ENCODE measurements at regions not wholly inside any gene's neighbourhood (a gene's known extent, or its start where the extent isn't known, plus 50 kb on each side); places are given as distances from the start of the nearest gene placed in this dataset.
"Not testable (repeated sequence)": the region's sequence is repeated elsewhere in the genome, so short reads cannot be mapped to it uniquely, and the experiment has no call there.

- Mint-ChIP-seq H3K36me3 (ENCODE audit: low read depth) (no peaks in the 10 kb centered on the region), H3K4me3 (no peak overlapping the region), H3K9me3 (ENCODE audit: low read depth) (no peaks in the 10 kb centered on the region), H3K27ac (no peak overlapping the region), H3K4me1 (no peaks in the 10 kb centered on the region), H3K27me3 (peaks cover 2% of the 10 kb centered on the region)
- intact Hi-C loops (cut with DNase I, micrococcal nuclease): no loop called here
- ChIA-PET CTCF (no interaction called here), POLR2A (no interaction called here)
- no peak for ATAC-seq
- no peak for DNase-seq
Measured at GRCh38 chr5:127133071-127133470, 59.8 kb upstream of the C5orf63 start.

- Mint-ChIP-seq H3K4me1 (no peaks in the 10 kb centered on the region), H3K27me3 (peaks cover 14% of the 10 kb centered on the region), H3K27ac (no peak overlapping the region), H3K36me3 (ENCODE audit: low read depth) (no peaks in the 10 kb centered on the region), H3K9me3 (ENCODE audit: low read depth) (no peaks in the 10 kb centered on the region), H3K4me3 (no peak overlapping the region)
- intact Hi-C loops (cut with DNase I, micrococcal nuclease): no loop called here
- ChIA-PET POLR2A (no interaction called here), CTCF (no interaction called here)
- ATAC-seq (no peak), DNase-seq (no peak)
Measured at GRCh38 chr5:127136908-127137307, 63.6 kb upstream of the C5orf63 start.

GRCh38 chr5:127143722-127144121 lies 70.4 kb upstream of the C5orf63 start:
- no peaks in the 10 kb centered on the region for H3K36me3 Mint-ChIP-seq (ENCODE audit: low read depth)
- H3K27me3 Mint-ChIP-seq: peaks cover 10% of the 10 kb centered on the region
- ATAC-seq (no peak), DNase-seq (no peak)
- intact Hi-C loops (cut with DNase I, micrococcal nuclease): no loop called here
- H3K4me3 Mint-ChIP-seq: no peak overlapping the region
- H3K27ac Mint-ChIP-seq: no peak overlapping the region
- ChIA-PET CTCF (no interaction called here), POLR2A (no interaction called here)
- H3K9me3 Mint-ChIP-seq (ENCODE audit: low read depth): no peaks in the 10 kb centered on the region
- no peaks in the 10 kb centered on the region for H3K4me1 Mint-ChIP-seq

- no peak for DNase-seq
- Mint-ChIP-seq H3K4me3 (no peak overlapping the region), H3K36me3 (ENCODE audit: low read depth) (no peaks in the 10 kb centered on the region), H3K9me3 (ENCODE audit: low read depth) (peaks cover 12% of the 10 kb centered on the region), H3K27ac (no peak overlapping the region), H3K4me1 (no peaks in the 10 kb centered on the region), H3K27me3 (peaks cover 5% of the 10 kb centered on the region)
- ATAC-seq: no peak
- CTCF ChIA-PET: no interaction called here
- intact Hi-C loops (cut with DNase I, micrococcal nuclease): no loop called here
- POLR2A ChIA-PET: no interaction called here
Measured at GRCh38 chr5:127153031-127153430, 79.7 kb upstream of the C5orf63 start.

- no peaks in the 10 kb centered on the region for H3K4me1 Mint-ChIP-seq
- CTCF ChIA-PET: no interaction called here
- H3K9me3 Mint-ChIP-seq (ENCODE audit: low read depth): peaks cover 12% of the 10 kb centered on the region
- no peak overlapping the region for H3K27ac Mint-ChIP-seq
- ATAC-seq (no peak), DNase-seq (no peak)
- H3K36me3 Mint-ChIP-seq (ENCODE audit: low read depth): no peaks in the 10 kb centered on the region
- POLR2A ChIA-PET: no interaction called here
- no peak overlapping the region for H3K4me3 Mint-ChIP-seq
- intact Hi-C loops (cut with DNase I, micrococcal nuclease): no loop called here
- peaks cover 6% of the 10 kb centered on the region for H3K27me3 Mint-ChIP-seq
Measured at GRCh38 chr5:127153521-127153920, 80.2 kb upstream of the C5orf63 start.

GRCh38 chr5:127163750-127164149 lies 90.4 kb upstream of the C5orf63 start:
- Mint-ChIP-seq H3K27ac (no peak overlapping the region), H3K27me3 (peaks cover 8% of the 10 kb centered on the region), H3K4me1 (no peaks in the 10 kb centered on the region), H3K4me3 (no peak overlapping the region), H3K9me3 (ENCODE audit: low read depth) (no peaks in the 10 kb centered on the region), H3K36me3 (ENCODE audit: low read depth) (no peaks in the 10 kb centered on the region)
- ATAC-seq (no peak), DNase-seq (no peak)
- intact Hi-C loops (cut with DNase I, micrococcal nuclease): no loop called here
- ChIA-PET POLR2A (no interaction called here), CTCF (no interaction called here)

GRCh38 chr5:127170918-127171600 lies 97.8 kb upstream of the C5orf63 start:
- Mint-ChIP-seq H3K9me3 (ENCODE audit: low read depth) (peaks cover 2% of the 10 kb centered on the region), H3K27ac (no peak overlapping the region), H3K4me3 (no peak overlapping the region), H3K4me1 (no peaks in the 10 kb centered on the region), H3K36me3 (ENCODE audit: low read depth) (no peaks in the 10 kb centered on the region), H3K27me3 (peaks cover 3% of the 10 kb centered on the region)
- DNase-seq (no peak), ATAC-seq (no peak)
- ChIA-PET POLR2A (no interaction called here), CTCF (no interaction called here)
- intact Hi-C loops (cut with DNase I, micrococcal nuclease): no loop called here

GRCh38 chr5:127176769-127177168 lies 103.5 kb upstream of the C5orf63 start:
- DNase-seq (no peak), ATAC-seq (no peak)
- ChIA-PET POLR2A (no interaction called here), CTCF (no interaction called here)
- Mint-ChIP-seq H3K27me3 (peaks cover 7% of the 10 kb centered on the region), H3K36me3 (ENCODE audit: low read depth) (no peaks in the 10 kb centered on the region), H3K4me3 (no peak overlapping the region), H3K9me3 (ENCODE audit: low read depth) (peaks cover 4% of the 10 kb centered on the region), H3K4me1 (no peaks in the 10 kb centered on the region), H3K27ac (no peak overlapping the region)
- intact Hi-C loops (cut with DNase I, micrococcal nuclease): no loop called here

- H3K27me3 Mint-ChIP-seq; CTCF ChIA-PET; H3K4me3 Mint-ChIP-seq; ATAC-seq; H3K4me1 Mint-ChIP-seq; DNase-seq; POLR2A ChIA-PET; intact Hi-C loops (cut with DNase I, micrococcal nuclease); H3K9me3 Mint-ChIP-seq (ENCODE audit: low read depth); H3K36me3 Mint-ChIP-seq (ENCODE audit: low read depth); H3K27ac Mint-ChIP-seq: not testable (repeated sequence)
Measured at GRCh38 chr5:127182631-127183030, 108.0 kb upstream of the MEGF10 start.

- ChIA-PET POLR2A (no interaction called here), CTCF (no interaction called here)
- DNase-seq (no peak), ATAC-seq (no peak)
- Mint-ChIP-seq H3K4me1 (no peaks in the 10 kb centered on the region), H3K4me3 (no peak overlapping the region), H3K9me3 (ENCODE audit: low read depth) (no peaks in the 10 kb centered on the region), H3K27me3 (peaks cover 2% of the 10 kb centered on the region), H3K27ac (no peak overlapping the region), H3K36me3 (ENCODE audit: low read depth) (no peaks in the 10 kb centered on the region)
- intact Hi-C loops (cut with DNase I, micrococcal nuclease): no loop called here
Measured at GRCh38 chr5:127183332-127183731, 107.3 kb upstream of the MEGF10 start.

GRCh38 chr5:127184851-127185250 lies 105.7 kb upstream of the MEGF10 start:
- Mint-ChIP-seq H3K36me3 (ENCODE audit: low read depth) (no peaks in the 10 kb centered on the region), H3K27ac (no peak overlapping the region), H3K27me3 (peaks cover 2% of the 10 kb centered on the region), H3K9me3 (ENCODE audit: low read depth) (no peaks in the 10 kb centered on the region), H3K4me1 (no peaks in the 10 kb centered on the region), H3K4me3 (no peak overlapping the region)
- ChIA-PET POLR2A (no interaction called here), CTCF (no interaction called here)
- ATAC-seq: no peak
- no peak for DNase-seq
- intact Hi-C loops (cut with DNase I, micrococcal nuclease): no loop called here

- Mint-ChIP-seq H3K4me1 (no peaks in the 10 kb centered on the region), H3K36me3 (ENCODE audit: low read depth) (no peaks in the 10 kb centered on the region), H3K27ac (no peak overlapping the region), H3K9me3 (ENCODE audit: low read depth) (no peaks in the 10 kb centered on the region), H3K27me3 (no peaks in the 10 kb centered on the region), H3K4me3 (no peak overlapping the region)
- POLR2A ChIA-PET: no interaction called here
- intact Hi-C loops (cut with DNase I, micrococcal nuclease): no loop called here
- CTCF ChIA-PET: no interaction called here
- DNase-seq (no peak), ATAC-seq (no peak)
Measured at GRCh38 chr5:127186657-127187056, 103.9 kb upstream of the MEGF10 start.

- DNase-seq (no peak), ATAC-seq (no peak)
- H3K27me3 Mint-ChIP-seq: no peaks in the 10 kb centered on the region
- CTCF ChIA-PET: no interaction called here
- H3K27ac Mint-ChIP-seq: no peak overlapping the region
- H3K9me3 Mint-ChIP-seq (ENCODE audit: low read depth): no peaks in the 10 kb centered on the region
- H3K4me3 Mint-ChIP-seq: no peak overlapping the region
- intact Hi-C loops (cut with DNase I, micrococcal nuclease): no loop called here
- no peaks in the 10 kb centered on the region for H3K36me3 Mint-ChIP-seq (ENCODE audit: low read depth)
- POLR2A ChIA-PET: no interaction called here
- H3K4me1 Mint-ChIP-seq: no peaks in the 10 kb centered on the region
Measured at GRCh38 chr5:127187706-127188105, 102.9 kb upstream of the MEGF10 start.
